A673 (cell line): ENCODE measurements at regions not wholly inside any gene's neighbourhood (a gene's known extent, or its start where the extent isn't known, plus 50 kb on each side); places are given as distances from the start of the nearest gene placed in this dataset.
"Not testable (repeated sequence)": the region's sequence is repeated elsewhere in the genome, so short reads cannot be mapped to it uniquely, and the experiment has no call there.

Source experiments
- BruUV-seq: library from RNA; stranded (reverse); fragments of 400-500 nt; replicated peaks from 2 replicates; lab custom pipeline; 2021; lab: Mats Ljungman, UMichigan
- CTCF ChIA-PET: fragments of 300-600 bp; sonication (Branson Sonifier 250); formaldehyde crosslinking; loops from one replicate; lab custom pipeline; 2022; ENCODE audit warnings: antibody characterized with exemption; lab: Charles Lee
- POLR2A ChIA-PET: fragments of 300-600 bp; sonication (Branson Sonifier 250); formaldehyde crosslinking; loops from one replicate; lab custom pipeline; 2022; ENCODE audit warnings: antibody characterized with exemption; ENCODE audit not compliant: low non-redundant PET; lab: Charles Lee
- DNase-seq: peaks from one replicate; pipeline ENCODE4 v3.0.0-alpha.2; 2015; ENCODE audit warnings: low spot score
- H3K27ac ChIP-seq: fragments of 200-600 bp; sonication (generic); 2 replicates; pipeline ENCODE4 v1.5.1; 2016; ENCODE audit warnings: mixed run types, low read depth, mild to moderate bottlenecking, mixed read lengths, antibody characterized with exemption, low read length; ENCODE audit not compliant: poor library complexity, severe bottlenecking
- H3K27me3 ChIP-seq: fragments of 200-600 bp; sonication (generic); replicated peaks from 2 replicates; pipeline ENCODE4 v1.6.1; 2017; ENCODE audit warnings: mixed run types, low read depth, mild to moderate bottlenecking, mixed read lengths, antibody characterized with exemption, low read length; ENCODE audit not compliant: insufficient read depth, poor library complexity
- H3K36me3 ChIP-seq: fragments of 200-600 bp; sonication (generic); 2 replicates; pipeline ENCODE4 v1.6.1; 2016; ENCODE audit warnings: mixed run types, mild to moderate bottlenecking, mixed read lengths, antibody characterized with exemption, low read length; ENCODE audit not compliant: insufficient read depth, poor library complexity, severe bottlenecking
- H3K4me1 ChIP-seq: fragments of 200-600 bp; sonication (generic); 2 replicates; pipeline ENCODE4 v1.6.1; 2017; ENCODE audit warnings: mixed run types, mild to moderate bottlenecking, mixed read lengths, antibody characterized with exemption, low read length; ENCODE audit not compliant: insufficient read depth, poor library complexity, severe bottlenecking
- H3K4me3 ChIP-seq: fragments of 200-600 bp; sonication (generic); 2 replicates; pipeline ENCODE4 v1.5.1; 2016; ENCODE audit warnings: low read depth, mixed run types, mild to moderate bottlenecking, mixed read lengths, low read length; ENCODE audit not compliant: poor library complexity, severe bottlenecking
- H3K9me3 ChIP-seq: fragments of 200-600 bp; sonication (generic); 2 replicates; pipeline ENCODE4 v1.6.1; 2016; ENCODE audit warnings: mixed run types, low read depth, mild to moderate bottlenecking, mixed read lengths, antibody characterized with exemption, low read length; ENCODE audit not compliant: poor library complexity, severe bottlenecking
- CTCF ChIP-seq: fragments of 300-800, 200-600 bp; sonication (generic); conservative IDR thresholded peaks from 2 replicates; pipeline ENCODE4 v1.5.1; 2017; ENCODE audit warnings: low read depth, mild to moderate bottlenecking, antibody characterized with exemption, low read length, moderate library complexity, mixed read lengths
- EZH2 ChIP-seq: fragments of 200-600 bp; sonication (generic); IDR thresholded peaks from 2 replicates; pipeline ENCODE4 v1.6.1; 2017; ENCODE audit warnings: borderline replicate concordance, low read depth, mild to moderate bottlenecking, mixed read lengths, antibody characterized with exemption, low read length; ENCODE audit not compliant: poor library complexity, severe bottlenecking
- intact Hi-C: fragments of 100-400 bp; cut with micrococcal nuclease; formaldehyde crosslinking; loops from one replicate; pipeline ENCODE4 v1.10.0; 2022; ENCODE audit not compliant: unreplicated experiment

- Histone ChIP-seq H3K27me3 (peaks cover 4% of the 10 kb centered on the region), H3K36me3 (no peaks in the 10 kb centered on the region), H3K27ac (no peak overlapping the region), H3K4me3 (no peak overlapping the region), H3K4me1 (no peaks in the 10 kb centered on the region), H3K9me3 (no peaks in the 10 kb centered on the region)
- DNase-seq = no peak
- TF ChIP-seq EZH2 = no peak
- no peak for TF ChIP-seq CTCF
- BruUV-seq = no TSS peak
- POLR2A ChIA-PET = no interaction called here
- intact Hi-C loops = no loop called here
- CTCF ChIA-PET = no interaction called here
These were observed 183.1 kb downstream of the RMST start for GRCh38 chr12:97645726-97646125.

GRCh38 chr12:97647142-97647541 lies 184.5 kb downstream of the RMST start:
- intact Hi-C loops = no loop called here
- no peak for DNase-seq
- peaks cover 4% of the 10 kb centered on the region for H3K27me3 ChIP-seq
- no peaks in the 10 kb centered on the region for H3K36me3 ChIP-seq
- H3K4me3 ChIP-seq = no peak overlapping the region
- TF ChIP-seq EZH2 (no peak), CTCF (no peak)
- POLR2A ChIA-PET = no interaction called here
- H3K27ac ChIP-seq = no peak overlapping the region
- H3K9me3 ChIP-seq = no peaks in the 10 kb centered on the region
- H3K4me1 ChIP-seq = no peaks in the 10 kb centered on the region
- CTCF ChIA-PET = no interaction called here
- BruUV-seq = no TSS peak

- intact Hi-C loops = no loop called here
- Histone ChIP-seq H3K9me3 (no peaks in the 10 kb centered on the region), H3K36me3 (no peaks in the 10 kb centered on the region), H3K4me1 (no peaks in the 10 kb centered on the region), H3K4me3 (no peak overlapping the region), H3K27me3 (no peaks in the 10 kb centered on the region), H3K27ac (no peak overlapping the region)
- POLR2A ChIA-PET = no interaction called here
- CTCF ChIA-PET = no interaction called here
- TF ChIP-seq EZH2 (no peak), CTCF (no peak)
- BruUV-seq = no TSS peak
- DNase-seq = no peak
These were observed 187.6 kb downstream of the RMST start for GRCh38 chr12:97650242-97650641.

- H3K27me3 ChIP-seq, POLR2A ChIA-PET, CTCF ChIA-PET, H3K9me3 ChIP-seq, DNase-seq, H3K27ac ChIP-seq, H3K4me1 ChIP-seq, BruUV-seq, intact Hi-C loops, H3K36me3 ChIP-seq, H3K4me3 ChIP-seq: not testable (repeated sequence)
These were observed 193.9 kb downstream of the RMST start for GRCh38 chr12:97656548-97656947.
